ENCODE measurements at regions not wholly inside any gene's neighbourhood (a gene's known extent, or its start where the extent isn't known, plus 50 kb on each side); places are given as distances from the start of the nearest gene placed in this dataset.
A peak's percentile ranks its signal among the peaks of the same experiment; 100 is the strongest.

GRCh38 chr10:69696073-69696731 is 66.2 kb downstream of the FAM241B start:
- H3K27ac Mint-ChIP-seq, result no peak overlapping the region
- H2BK5ac ChIP-seq (ENCODE audit: insufficient read length, low read length), result no peak overlapping the region
- H3K36me3 Mint-ChIP-seq (ENCODE audit: insufficient read depth in 1 of 3, low read depth in 3 of 3), result no peaks in the 10 kb centered on the region
- H3K27me3 ChIP-seq (ENCODE audit: insufficient read depth, low read length), result no peaks in the 10 kb centered on the region
- DNase-seq, result peak; percentile 67
- H3K23me2 ChIP-seq (ENCODE audit: insufficient read length, low read depth, low read length, poor library complexity, severe bottlenecking), result no peaks in the 10 kb centered on the region
- no peak overlapping the region for H2BK12ac ChIP-seq (ENCODE audit: insufficient read length, low read depth, low read length)
- no peak overlapping the region for H2BK120ac ChIP-seq (ENCODE audit: low read depth, low read length, poor library complexity, severe bottlenecking)
- no peak overlapping the region for H3K4me2 ChIP-seq (ENCODE audit: insufficient read depth, insufficient read length, low read length)
- TF ChIP-seq CTCF (conservative IDR thresholded peaks at IDR 0.05), result peak; percentile 77
- no peak overlapping the region for H4K91ac ChIP-seq (ENCODE audit: insufficient read length, low read depth, low read length)
- H4K5ac ChIP-seq (ENCODE audit: insufficient read length, low read depth, low read length), result no peak overlapping the region
- H4K20me1 ChIP-seq (ENCODE audit: control insufficient read depth, insufficient read depth, insufficient read length), result no peaks in the 10 kb centered on the region
- no peaks in the 10 kb centered on the region for H3K79me1 ChIP-seq (ENCODE audit: insufficient read depth, low read depth, low read length, poor library complexity, severe bottlenecking)
- no peak overlapping the region for H3K9ac ChIP-seq (ENCODE audit: extremely low read depth, insufficient read length, low read length)
- H3K56ac ChIP-seq (ENCODE audit: insufficient read length, low read depth, low read length), result no peak overlapping the region
- no peak overlapping the region for H3T11ph ChIP-seq (ENCODE audit: low read length)
- H2BK20ac ChIP-seq (ENCODE audit: low read depth, low read length, poor library complexity, severe bottlenecking), result no peak overlapping the region
- H3K4me1 Mint-ChIP-seq, result peaks cover 0 to 3% of the 10 kb centered on the region in 2 experiments; a peak in 2 of 4 replicates
- no peaks in the 10 kb centered on the region; the same call in 1 of the 2 replicates for H3K79me2 ChIP-seq (ENCODE audit: insufficient read depth, low read length)
- H2BK15ac ChIP-seq (ENCODE audit: low read depth, low read length), result no peak overlapping the region
- no peak overlapping the region for H3K4me3 Mint-ChIP-seq
- no peak overlapping the region for H4K8ac ChIP-seq (replicated peaks; ENCODE audit: insufficient read length, low read depth, low read length)
- H2AFZ ChIP-seq (ENCODE audit: low read length), result no peak overlapping the region
- H3K14ac ChIP-seq (ENCODE audit: insufficient read depth, low read length), result no peak overlapping the region
- no peaks in the 10 kb centered on the region for H3K4me1 ChIP-seq (ENCODE audit: insufficient read depth, low read length)
- no peak overlapping the region for H3K27ac ChIP-seq (ENCODE audit: insufficient read length, low read depth, low read length)
- no peaks in the 10 kb centered on the region for H3K9me3 Mint-ChIP-seq
- H3K9me3 ChIP-seq (ENCODE audit: control insufficient read depth, low read depth, low read length), result no peaks in the 10 kb centered on the region
- WGBS (ENCODE audit: extremely low coverage, insufficient read length, low lambda C conversion rate), result no CpG with 5 or more reads among the region's 9 CpGs
- H3K18ac ChIP-seq (ENCODE audit: insufficient read length, low read depth, low read length), result no peak overlapping the region
- no peak overlapping the region for H3K4ac ChIP-seq (ENCODE audit: low read depth, low read length)
- H3K27me3 Mint-ChIP-seq (ENCODE audit: low read depth), result peaks cover 26% of the 10 kb centered on the region
- no peak overlapping the region for H3K23ac ChIP-seq (ENCODE audit: insufficient read length, low read depth, low read length)
- no peak overlapping the region for H2AK5ac ChIP-seq (ENCODE audit: insufficient read length, low read length)

Measured in H9 (cell line).